ENCODE measurements at regions not wholly inside any gene's neighbourhood (a gene's known extent, or its start where the extent isn't known, plus 50 kb on each side); places are given as distances from the start of the nearest gene placed in this dataset.

- no peak overlapping the region for H3K4me3 Mint-ChIP-seq (ENCODE audit: low read depth, unreplicated experiment)
- TF ChIP-seq CTCF (IDR thresholded peaks at IDR 0.05; ENCODE audit: unreplicated experiment), result no peak
Measured at GRCh38 chr5:93329756-93330155, 251.3 kb downstream of the NR2F1-AS1 start.

GRCh38 chr5:93328833-93329232 is 252.2 kb downstream of the NR2F1-AS1 start:
- DNase-seq, result no peak
- H3K4me1 Mint-ChIP-seq (ENCODE audit: low read depth, unreplicated experiment), result no peaks in the 10 kb centered on the region
- no peak for TF ChIP-seq CTCF (IDR thresholded peaks at IDR 0.05; ENCODE audit: unreplicated experiment)
- no peak overlapping the region for H3K4me3 Mint-ChIP-seq (ENCODE audit: low read depth, unreplicated experiment)
- no peak overlapping the region for H3K27ac Mint-ChIP-seq (ENCODE audit: unreplicated experiment)
- no peaks in the 10 kb centered on the region for H3K27me3 Mint-ChIP-seq (ENCODE audit: unreplicated experiment)
- intact Hi-C loops (cut with micrococcal nuclease; ENCODE audit: unreplicated experiment), result no loop called here
- no peaks in the 10 kb centered on the region for H3K9me3 Mint-ChIP-seq (ENCODE audit: low read depth, unreplicated experiment)
- CTCF ChIA-PET, result no interaction called here
- H3K36me3 Mint-ChIP-seq (ENCODE audit: insufficient read depth, unreplicated experiment), result no peaks in the 10 kb centered on the region
- BruUV-seq (replicated peaks), result no TSS peak

More at GRCh38 chr5:93329756-93330155, 251.3 kb downstream of the NR2F1-AS1 start:
- BruUV-seq (replicated peaks), result no TSS peak
- H3K9me3 Mint-ChIP-seq (ENCODE audit: low read depth, unreplicated experiment), result no peaks in the 10 kb centered on the region
- DNase-seq, result no peak
- intact Hi-C loops (cut with micrococcal nuclease; ENCODE audit: unreplicated experiment), result no loop called here
- H3K27ac Mint-ChIP-seq (ENCODE audit: unreplicated experiment), result no peak overlapping the region
- H3K4me1 Mint-ChIP-seq (ENCODE audit: low read depth, unreplicated experiment), result no peaks in the 10 kb centered on the region
- no peaks in the 10 kb centered on the region for H3K36me3 Mint-ChIP-seq (ENCODE audit: insufficient read depth, unreplicated experiment)
- CTCF ChIA-PET, result no interaction called here
- no peaks in the 10 kb centered on the region for H3K27me3 Mint-ChIP-seq (ENCODE audit: unreplicated experiment)

- no TSS peak for BruUV-seq (replicated peaks)
- intact Hi-C loops (cut with micrococcal nuclease; ENCODE audit: unreplicated experiment), result no loop called here
- Mint-ChIP-seq H3K4me3 (ENCODE audit: low read depth, unreplicated experiment) (no peak overlapping the region), H3K4me1 (ENCODE audit: low read depth, unreplicated experiment) (no peaks in the 10 kb centered on the region), H3K36me3 (ENCODE audit: insufficient read depth, unreplicated experiment) (no peaks in the 10 kb centered on the region), H3K9me3 (ENCODE audit: low read depth, unreplicated experiment) (no peaks in the 10 kb centered on the region), H3K27me3 (ENCODE audit: unreplicated experiment) (no peaks in the 10 kb centered on the region), H3K27ac (ENCODE audit: unreplicated experiment) (no peak overlapping the region)
- DNase-seq, result no peak
- CTCF ChIA-PET, result no interaction called here
- no peak for TF ChIP-seq CTCF (IDR thresholded peaks at IDR 0.05; ENCODE audit: unreplicated experiment)
Measured at GRCh38 chr5:93327605-93328004, 253.4 kb downstream of the NR2F1-AS1 start.

- Mint-ChIP-seq H3K4me1 (ENCODE audit: low read depth, unreplicated experiment) (peaks cover 5% of the 10 kb centered on the region), H3K36me3 (ENCODE audit: insufficient read depth, unreplicated experiment) (no peaks in the 10 kb centered on the region), H3K9me3 (ENCODE audit: low read depth, unreplicated experiment) (no peaks in the 10 kb centered on the region), H3K4me3 (ENCODE audit: low read depth, unreplicated experiment) (no peak overlapping the region), H3K27ac (ENCODE audit: unreplicated experiment) (no peak overlapping the region), H3K27me3 (ENCODE audit: unreplicated experiment) (no peaks in the 10 kb centered on the region)
- TF ChIP-seq CTCF (IDR thresholded peaks at IDR 0.05; ENCODE audit: unreplicated experiment), result no peak
- no TSS peak for BruUV-seq (replicated peaks)
- intact Hi-C loops (cut with micrococcal nuclease; ENCODE audit: unreplicated experiment), result no loop called here
- CTCF ChIA-PET, result no interaction called here
- DNase-seq, result no peak
Measured at GRCh38 chr5:93325946-93326345, 255.1 kb downstream of the NR2F1-AS1 start.
